Breast epithelium (tissue), 3 donors: ENCODE measurements at regions not wholly inside any gene's neighbourhood (a gene's known extent, or its start where the extent isn't known, plus 50 kb on each side); places are given as distances from the start of the nearest gene placed in this dataset.

ENCODE experiments used
- POLR2A ChIP-seq: fragments of 450-650 bp; IDR thresholded peaks from one replicate; pipeline ENCODE4 v1.6.1; 2016; ENCODE audit warnings: antibody characterized with exemption, mild to moderate bottlenecking, moderate library complexity
- TF ChIP-seq, protein P1 (sequence below), 3 donors: fragments of 450-650 bp; IDR thresholded peaks; one replicate each; pipeline ENCODE4 v1.5.1; 2016 to 2017; ENCODE audit warnings: antibody characterized with exemption in 3 of 3, mild to moderate bottlenecking in 3 of 3, moderate library complexity in 3 of 3

DNA sequence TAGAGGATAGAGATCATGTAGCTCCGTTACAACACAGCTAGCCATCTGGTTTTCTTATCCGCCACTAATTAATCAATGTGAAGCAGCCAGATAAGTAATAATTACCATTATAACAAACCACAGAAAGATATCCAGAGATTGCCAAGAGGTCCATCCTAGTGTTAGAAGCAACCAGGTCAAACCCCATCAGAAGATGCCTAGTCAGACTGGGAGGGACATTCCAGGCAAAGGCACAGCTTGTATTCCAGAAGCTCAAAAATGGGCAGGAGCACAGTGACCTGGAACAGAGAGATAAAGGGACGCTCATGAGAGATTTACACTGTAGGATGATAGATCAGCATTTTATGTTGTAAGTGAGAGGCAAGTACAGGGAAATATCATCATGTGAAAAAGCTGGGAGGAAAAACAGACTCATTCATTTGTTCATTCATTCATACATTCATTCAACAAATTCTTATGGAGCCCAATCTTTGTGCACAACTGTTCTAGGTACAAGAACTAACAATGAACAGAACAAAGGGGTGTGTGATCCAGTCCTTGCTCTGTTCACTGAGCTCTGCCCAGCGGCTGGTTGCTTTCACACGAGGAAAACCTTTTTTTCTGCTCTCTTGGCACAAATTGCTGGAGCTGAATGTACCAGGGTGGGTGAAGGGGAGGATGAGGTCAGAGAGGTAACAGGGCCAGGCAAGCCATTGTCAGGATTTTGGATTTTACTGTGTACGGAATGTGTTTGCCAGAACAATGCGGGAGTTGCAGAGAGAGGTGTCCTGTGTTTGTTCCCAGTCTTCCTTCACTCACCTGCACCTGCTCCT lies 240.8 kb upstream of the FGGY start:
- TF ChIP-seq POLR2A = no peak
- TF ChIP-seq, protein P1, sequence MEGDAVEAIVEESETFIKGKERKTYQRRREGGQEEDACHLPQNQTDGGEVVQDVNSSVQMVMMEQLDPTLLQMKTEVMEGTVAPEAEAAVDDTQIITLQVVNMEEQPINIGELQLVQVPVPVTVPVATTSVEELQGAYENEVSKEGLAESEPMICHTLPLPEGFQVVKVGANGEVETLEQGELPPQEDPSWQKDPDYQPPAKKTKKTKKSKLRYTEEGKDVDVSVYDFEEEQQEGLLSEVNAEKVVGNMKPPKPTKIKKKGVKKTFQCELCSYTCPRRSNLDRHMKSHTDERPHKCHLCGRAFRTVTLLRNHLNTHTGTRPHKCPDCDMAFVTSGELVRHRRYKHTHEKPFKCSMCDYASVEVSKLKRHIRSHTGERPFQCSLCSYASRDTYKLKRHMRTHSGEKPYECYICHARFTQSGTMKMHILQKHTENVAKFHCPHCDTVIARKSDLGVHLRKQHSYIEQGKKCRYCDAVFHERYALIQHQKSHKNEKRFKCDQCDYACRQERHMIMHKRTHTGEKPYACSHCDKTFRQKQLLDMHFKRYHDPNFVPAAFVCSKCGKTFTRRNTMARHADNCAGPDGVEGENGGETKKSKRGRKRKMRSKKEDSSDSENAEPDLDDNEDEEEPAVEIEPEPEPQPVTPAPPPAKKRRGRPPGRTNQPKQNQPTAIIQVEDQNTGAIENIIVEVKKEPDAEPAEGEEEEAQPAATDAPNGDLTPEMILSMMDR (IDR thresholded peaks at IDR 0.05) = no peak
